Fibroblast of skin of back (primary cell): ENCODE measurements at regions not wholly inside any gene's neighbourhood (a gene's known extent, or its start where the extent isn't known, plus 50 kb on each side); places are given as distances from the start of the nearest gene placed in this dataset.

Experiments
- DNase-seq: peaks from one replicate; pipeline ENCODE4 v3.0.0-alpha.2; 2013

DNA sequence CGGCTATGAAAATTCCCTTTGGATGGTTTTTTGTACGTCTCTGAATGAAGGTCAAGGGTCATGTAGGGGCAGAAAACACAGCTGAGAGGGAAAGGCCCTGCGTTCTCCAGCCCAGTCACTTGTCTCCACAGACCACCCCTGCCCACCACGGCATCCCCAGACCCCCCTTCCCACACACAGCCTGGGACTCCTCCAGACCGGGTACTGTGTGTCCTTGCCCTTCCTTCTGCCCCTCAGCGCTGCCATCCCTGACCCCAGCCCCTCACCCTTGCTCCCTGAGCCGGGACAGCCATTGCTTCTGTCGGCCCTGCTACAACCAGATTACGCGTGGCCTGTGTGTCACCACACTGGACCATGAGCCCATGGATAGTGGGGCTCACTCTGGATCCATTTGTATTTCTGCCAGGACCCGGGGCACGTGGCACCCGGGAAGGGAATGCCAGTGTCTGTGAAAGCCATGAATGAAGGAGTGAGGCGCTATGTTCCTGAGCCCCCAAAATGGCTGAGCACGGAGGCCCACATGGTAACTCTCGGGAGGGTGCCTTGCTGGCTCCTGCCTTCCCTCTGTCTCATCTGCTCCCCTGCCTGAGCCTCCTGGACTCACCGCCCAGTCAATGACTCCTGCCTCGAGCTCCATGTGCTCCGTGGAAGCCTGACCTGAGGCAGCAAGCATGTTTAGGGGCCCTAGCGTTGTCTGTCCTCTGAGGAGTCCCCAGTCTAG is 139.1 kb upstream of the FOXF1 start:
- no peak for DNase-seq

DNA sequence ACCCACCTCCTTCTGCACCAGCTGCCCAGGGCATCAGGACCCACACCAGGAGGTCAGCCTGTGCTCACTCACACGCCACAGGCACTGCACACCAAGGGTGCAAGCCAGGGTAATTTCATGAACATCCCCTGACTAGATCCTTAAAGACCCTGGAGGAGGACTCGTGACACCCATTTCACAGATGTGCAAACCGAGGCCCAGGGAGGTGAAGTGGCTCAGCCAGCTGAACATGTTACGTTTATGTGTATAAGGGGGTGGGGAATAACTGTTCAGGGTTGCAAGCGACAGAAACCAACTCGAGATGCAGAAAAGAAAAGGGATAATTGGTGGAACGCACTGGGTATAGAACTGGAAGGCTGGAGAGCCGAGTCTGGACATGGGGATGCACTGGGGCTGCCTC is 138.1 kb upstream of the FOXF1 start:
- no peak for DNase-seq

DNA sequence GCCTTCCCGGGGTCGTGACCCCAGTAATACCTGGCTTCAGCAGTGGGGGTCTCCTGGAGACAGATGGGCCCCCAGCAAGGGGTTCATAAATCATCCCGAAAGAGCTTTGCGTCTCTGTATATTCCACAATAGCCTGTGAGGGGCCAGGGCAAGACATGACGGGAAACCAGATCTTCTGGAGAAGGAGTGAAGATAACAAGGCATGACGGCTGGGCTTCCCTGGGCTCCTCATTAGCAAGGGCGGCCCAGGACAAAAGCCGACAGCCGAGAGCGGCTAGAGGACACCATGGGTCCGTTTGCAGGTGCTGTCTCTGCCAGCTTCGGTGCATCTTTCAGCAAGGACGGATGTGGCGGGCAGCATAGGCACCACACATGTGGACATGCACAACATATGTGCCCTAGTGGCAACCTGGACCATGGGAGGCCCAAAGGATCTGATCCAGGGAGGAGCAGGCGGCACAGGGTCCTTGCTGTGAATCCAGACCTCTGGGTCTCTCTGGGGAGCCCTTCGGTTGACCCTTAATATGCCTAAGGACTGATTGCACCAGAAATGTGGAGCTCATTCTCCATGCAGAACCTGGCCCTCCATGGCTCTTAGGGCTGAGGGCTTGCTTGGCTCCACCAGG is 136.9 kb upstream of the FOXF1 start:
- DNase-seq = no peak

DNA sequence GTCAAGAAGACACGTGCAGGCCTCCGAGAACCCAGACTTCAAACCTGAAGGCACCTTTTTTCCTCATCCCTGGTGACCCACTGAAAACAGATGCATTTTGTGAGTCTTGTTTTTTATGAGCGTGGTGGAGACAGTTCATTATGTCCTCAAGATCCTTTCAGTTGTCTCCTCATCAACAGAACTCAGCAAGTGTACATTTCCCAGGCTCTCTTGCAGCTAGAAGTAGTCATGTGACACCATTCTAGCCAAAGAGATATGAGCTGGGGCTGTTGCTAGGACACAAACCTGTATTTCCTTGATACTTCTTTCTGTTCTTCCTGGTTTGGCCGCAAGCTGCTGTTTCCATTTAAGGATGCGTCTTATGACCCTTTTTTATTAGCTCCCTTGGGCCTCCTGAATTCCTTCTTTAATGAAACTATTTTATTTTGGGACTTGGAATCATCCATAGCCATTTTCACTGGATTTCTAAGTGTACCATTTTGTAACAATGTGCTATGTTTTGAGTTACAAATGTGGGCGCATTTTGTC is 135.7 kb upstream of the FOXF1 start:
- DNase-seq = no peak

DNA sequence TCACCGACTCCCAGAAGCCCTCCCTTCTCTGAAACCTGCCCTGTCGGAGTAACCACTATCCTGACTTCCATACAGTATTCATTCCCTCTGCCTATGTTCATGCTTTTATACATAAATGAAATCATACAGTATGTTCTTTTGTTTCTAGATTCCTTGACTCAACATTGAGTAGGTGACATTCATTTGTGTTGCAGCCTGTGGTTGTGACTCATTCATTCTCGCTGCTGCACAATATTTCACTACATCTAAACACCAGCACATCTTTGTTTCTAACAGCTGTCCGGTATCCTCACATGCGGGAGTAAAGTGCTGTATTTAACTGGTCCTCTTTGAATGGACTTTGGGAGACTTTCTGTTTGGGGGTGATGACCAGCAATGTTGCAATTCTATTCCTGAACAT is 135.0 kb upstream of the FOXF1 start:
- DNase-seq = peak; percentile 67

DNA sequence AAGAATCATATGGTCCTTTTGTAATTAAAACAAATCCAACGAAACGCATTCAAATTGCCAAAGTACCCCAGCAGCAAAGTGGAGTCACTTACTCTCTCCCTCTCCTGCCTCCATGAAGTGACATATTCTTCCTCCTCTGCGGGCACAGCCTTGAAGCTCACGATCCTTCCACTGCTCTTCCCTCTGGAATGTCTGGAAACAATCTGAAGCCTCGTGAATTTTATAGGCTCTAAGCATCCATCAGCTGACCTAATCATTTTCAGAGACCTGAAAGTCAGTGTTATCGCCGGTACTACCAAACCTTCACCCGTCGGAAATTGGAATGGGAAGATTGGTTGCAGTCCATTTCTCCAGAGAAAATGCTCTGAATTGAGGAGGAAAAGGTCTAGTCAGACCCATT is 134.5 kb upstream of the FOXF1 start:
- DNase-seq = no peak

DNA sequence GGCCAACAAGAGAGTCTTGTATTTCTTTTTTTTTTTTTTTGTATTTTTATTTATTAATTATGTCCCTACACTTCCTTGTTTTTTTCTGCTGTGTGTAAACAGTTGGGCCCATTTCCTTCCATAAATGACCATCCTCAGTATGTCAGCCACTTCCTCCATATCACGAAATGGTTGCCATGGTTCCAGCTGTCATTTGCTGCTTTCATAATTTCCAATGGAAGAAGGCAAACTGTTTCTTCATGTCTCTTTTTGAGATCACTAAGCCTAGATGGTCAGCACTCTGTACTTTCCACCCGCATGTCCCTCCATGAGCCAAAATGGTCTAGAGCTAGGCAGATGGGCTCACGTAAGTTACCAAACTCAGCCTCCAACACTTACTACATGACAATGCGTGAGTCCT is 133.5 kb upstream of the FOXF1 start:
- DNase-seq = no peak

DNA sequence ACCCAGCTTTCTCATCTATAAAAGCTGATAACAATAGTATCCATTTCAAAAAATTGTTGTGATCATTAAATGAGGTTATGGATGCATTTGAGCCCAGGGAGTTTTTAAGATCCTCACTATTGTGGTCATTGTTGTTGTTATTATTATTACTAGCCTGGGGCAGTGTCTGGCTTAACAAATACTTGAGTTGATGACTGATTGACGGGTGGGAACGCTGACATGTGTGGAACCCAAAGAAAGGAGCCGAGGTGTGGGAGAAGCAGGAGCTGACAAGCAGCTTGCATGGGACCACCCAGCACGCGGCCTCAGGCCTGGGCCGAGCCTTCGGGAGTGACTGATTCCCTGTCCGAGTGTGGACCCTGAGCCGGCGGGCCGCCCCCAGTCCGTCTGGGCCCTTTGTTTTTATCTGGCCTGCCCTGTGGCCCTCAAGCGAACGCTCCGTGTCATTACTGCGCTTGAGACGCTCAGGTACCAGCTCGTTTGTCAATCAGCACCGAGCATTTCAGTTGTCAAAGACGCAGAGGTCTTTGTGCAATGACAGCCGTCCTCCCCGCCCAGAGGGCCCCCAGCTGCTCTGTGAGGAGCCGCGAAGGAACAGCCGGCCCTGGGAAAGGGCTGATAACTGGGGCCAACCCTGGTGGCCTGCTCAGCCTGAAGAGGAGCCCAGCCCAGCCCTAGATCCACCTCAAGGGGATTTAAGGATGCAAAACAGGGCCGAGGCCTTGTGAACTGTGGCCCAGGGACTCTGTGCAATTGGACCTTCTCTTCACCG is 132.9 kb upstream of the FOXF1 start:
- DNase-seq = no peak

DNA sequence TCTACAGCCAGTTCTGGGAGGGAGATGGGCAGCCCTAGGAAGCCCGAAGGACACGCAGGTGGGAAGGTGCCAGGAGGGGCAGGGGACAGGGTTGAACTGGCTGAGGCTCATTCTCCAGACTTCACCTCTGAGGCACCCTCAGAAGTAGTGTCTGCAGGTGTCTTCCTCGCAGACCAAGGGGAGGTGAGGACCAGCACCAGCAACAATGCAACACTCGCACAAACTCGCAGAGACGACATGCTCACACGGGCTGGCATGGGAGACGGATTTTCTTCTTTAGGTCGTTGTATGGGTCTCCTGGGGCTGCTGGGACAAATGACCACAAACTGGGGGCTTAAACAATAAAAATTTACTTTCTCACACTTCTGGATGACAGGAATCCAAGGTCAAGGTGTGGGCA is 132.2 kb upstream of the FOXF1 start:
- no peak for DNase-seq

DNA sequence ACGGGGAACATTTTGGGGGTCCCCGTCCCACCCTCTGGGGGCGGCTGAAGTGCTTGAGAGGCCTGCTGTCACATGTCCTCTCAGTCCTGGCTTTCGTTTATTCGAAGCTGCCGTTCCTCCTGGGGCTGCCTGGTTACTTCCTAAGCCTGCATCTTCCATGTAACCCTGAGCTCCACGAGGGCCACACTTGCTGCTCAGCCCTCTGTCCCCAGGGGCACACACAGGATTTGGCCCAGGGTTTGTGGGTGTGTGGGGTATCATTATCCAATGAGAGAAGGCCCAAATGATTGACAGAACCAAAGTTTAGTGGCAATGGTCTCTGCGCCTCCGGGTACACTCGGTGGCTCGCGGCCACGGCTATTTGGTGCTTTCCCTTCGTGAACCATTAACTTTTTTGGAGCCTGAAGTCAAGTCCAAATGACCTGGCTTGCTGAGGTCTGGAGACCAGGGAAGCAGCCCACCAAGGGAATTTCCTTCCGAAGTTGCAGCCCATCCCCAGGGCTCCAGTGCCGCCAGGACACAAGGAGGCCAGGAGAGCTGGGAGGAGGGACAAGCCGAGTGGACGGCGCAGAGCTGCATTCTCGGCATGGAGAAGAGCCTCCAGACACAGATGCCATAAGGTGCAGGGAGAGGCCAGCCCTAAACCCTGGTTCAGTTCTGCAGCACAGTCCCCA is 131.4 kb upstream of the FOXF1 start:
- no peak for DNase-seq

DNA sequence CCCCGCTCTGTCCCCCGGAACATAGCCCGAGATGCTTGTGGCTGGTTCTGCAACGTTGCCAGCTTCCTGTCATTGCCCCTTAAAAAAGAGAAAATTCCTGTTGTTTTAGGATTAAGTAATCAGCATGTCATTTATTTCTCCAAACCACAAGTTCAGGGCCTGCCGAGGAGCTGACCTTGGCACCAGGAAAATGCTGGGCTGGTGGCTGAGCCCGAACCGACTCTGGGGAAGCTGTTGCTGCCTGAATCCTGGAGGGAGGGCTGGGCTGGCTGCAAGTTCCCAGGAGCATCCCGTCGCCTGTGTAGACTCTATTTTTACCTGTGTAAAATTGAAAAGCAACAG is 130.9 kb upstream of the FOXF1 start:
- peak; percentile 50 for DNase-seq

DNA sequence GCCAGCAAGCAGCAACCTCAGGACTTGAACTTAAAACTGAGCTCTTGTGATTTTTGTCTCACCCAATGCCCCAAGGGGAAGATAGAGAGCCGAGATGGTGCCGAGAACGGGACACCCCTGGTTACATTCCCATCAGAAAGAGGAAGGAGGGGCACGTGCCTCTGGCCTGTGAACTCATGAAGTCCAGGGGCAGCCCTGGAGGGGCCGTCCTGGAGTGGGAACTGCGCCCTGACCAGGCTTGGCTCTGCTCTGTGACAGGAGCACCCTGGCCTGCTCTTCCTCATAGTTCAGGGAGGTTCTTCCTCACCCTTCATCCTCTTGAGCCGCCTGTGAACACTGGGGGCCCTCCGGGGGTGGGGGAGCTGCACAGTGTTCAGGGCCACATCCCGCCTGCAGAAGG is 130.3 kb upstream of the FOXF1 start:
- no peak for DNase-seq

DNA sequence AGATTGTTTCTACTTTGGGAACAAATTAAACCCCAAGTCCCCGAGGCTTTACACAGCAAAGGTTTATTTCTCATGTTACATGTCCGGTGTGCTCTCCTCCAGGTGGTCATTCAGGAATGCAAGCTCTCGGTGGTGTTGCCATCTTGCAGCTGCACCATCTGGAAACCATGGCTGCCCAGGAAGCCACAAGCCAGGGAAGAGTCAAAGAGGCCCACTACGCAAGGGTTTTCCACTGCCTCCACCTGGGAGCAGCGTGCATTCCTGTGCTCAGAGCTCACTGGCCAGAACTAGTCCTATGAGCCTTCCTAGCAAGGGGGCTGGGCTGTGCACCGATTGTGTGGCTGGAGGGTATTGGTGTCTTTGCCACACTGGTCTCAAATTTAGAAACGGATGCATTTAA is 128.8 kb upstream of the FOXF1 start:
- no peak for DNase-seq

DNA sequence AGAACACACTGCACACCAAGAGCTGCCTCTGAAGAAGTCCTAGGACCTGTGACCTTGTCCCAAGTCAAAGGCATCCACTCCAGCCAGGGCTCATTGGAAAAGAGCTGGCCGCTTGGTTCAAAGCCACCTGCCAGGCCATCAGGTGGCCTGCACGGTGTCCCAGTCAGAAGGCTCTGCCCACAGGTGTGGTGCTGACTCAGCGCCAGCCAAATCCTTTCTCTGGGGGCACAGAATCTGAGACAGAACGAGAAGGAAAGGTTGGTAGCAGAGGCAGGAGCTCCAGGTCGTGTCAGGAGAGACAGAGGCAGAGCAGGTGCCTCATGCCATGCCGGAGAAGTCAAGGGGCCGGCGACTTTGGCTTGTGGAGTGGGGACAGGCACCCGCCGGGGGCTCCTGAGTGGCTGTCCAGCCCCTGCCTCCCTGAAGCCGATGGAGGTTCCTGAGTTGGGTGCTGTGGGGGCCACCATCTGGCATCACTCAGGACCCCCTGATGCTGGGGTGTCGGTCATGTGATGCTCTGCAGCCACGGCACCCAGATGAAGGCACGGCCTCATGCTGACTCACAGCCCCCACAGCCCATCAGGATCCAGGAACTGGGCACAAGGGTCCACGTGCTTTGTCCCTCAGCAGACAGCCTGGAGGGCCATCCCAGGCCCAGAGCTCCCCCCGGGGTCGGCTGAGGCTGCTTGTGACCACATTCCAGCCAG is 128.1 kb upstream of the FOXF1 start:
- DNase-seq = no peak

DNA sequence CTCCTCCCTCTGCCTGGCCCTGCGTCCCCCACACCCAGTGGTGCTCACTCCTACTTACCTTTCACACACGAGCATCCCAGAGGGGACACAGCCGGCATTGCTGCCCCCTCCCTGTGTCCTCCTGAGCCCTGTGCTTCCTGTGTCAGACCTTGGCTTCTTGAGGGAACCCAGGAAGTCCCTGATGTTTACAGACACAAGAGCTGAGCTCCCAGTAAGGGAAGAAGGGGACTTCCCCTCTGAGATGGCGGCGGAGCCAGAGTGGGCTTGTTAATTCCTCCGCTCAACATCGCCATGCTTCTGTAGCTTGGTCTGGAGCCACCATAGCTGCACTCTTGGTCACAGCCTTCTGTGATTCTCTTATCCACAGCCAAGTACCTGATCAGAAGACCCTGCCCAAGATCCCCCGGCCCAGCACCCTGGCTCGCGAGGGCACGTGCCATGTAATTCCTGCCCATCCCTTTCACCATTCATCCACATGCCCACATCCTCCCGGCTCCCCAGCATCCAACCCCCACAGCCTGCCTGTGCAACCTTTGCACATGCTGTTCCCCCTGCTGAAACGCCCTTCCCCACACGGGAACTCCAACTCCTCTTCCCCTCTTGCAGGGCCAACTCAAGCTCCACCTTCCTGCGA is 127.4 kb upstream of the FOXF1 start:
- no peak for DNase-seq

DNA sequence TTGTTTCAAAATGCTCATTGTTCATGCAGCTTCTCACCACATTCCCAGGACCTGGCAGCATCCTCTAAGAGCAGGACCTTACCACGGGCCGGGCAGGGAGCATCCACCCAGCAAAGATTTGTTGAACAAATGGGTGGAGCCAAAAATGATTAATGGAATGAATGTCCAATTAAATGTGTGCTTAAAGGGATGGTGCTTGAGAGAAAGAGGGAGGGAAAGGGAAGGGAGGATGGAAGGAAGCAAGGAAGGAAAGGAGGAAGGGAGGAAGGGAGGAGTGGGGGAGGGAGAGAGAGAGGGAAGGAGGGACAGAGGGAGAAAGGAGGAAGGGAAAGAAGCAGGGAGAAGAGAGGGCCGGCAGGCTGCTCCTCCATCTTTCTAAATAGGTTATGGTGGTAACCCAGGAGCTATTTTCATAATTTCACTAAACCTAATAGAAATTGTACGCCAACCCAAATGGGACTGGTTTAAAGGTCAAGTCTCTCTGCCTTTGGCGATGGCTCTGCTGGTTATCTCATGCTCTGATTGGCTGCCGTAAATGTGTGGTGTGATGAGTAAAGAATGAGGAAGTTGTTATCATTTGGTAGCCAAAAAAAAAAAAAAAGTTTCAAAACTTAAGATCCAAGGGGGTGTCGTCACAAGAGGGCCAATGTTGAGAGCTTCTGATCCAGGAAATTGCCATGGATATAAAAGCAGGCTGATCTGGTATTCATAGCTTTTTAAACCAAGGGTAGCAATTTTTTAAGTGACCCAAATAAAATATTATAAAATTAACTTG is 126.7 kb upstream of the FOXF1 start:
- peak; percentile 55 for DNase-seq

DNA sequence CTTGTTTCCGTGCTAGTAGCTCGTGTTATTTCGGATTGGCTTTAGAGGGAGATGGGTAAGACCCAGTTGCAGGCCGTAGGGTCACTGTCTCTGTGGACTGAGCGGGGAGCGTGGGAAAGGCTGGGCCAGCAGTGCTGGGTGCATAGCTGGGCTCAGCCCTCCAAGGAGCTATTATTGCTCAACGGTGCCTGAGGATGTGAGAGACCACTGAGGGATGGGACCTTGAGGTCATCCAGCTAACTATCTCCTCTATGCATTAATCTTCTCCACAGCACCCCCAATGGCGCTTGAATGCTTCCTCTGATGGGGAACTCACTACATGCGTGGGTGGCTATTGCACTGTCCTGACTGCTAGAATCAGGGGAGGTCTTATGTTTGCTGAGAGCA is 126.1 kb upstream of the FOXF1 start:
- no peak for DNase-seq

DNA sequence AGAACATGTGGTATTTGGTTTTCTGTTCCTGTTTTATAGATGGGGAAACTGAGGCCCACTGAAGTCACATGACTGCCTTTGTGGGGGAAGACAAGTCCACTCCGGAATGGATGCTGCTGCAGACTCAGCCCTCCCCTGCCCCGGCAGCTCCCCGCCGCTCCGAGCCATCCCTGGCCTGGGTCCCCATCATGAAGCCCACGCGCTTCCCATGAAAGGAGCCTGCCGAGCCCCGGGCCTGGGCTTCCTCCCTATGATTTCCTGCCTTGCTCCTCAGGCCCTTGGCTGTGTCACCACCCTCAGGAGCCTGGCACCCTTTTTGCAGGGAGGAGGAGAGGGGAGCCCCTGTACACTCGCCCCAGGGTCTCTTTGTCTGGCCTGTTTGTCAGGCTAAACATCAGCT is 125.3 kb upstream of the FOXF1 start:
- no peak for DNase-seq

DNA sequence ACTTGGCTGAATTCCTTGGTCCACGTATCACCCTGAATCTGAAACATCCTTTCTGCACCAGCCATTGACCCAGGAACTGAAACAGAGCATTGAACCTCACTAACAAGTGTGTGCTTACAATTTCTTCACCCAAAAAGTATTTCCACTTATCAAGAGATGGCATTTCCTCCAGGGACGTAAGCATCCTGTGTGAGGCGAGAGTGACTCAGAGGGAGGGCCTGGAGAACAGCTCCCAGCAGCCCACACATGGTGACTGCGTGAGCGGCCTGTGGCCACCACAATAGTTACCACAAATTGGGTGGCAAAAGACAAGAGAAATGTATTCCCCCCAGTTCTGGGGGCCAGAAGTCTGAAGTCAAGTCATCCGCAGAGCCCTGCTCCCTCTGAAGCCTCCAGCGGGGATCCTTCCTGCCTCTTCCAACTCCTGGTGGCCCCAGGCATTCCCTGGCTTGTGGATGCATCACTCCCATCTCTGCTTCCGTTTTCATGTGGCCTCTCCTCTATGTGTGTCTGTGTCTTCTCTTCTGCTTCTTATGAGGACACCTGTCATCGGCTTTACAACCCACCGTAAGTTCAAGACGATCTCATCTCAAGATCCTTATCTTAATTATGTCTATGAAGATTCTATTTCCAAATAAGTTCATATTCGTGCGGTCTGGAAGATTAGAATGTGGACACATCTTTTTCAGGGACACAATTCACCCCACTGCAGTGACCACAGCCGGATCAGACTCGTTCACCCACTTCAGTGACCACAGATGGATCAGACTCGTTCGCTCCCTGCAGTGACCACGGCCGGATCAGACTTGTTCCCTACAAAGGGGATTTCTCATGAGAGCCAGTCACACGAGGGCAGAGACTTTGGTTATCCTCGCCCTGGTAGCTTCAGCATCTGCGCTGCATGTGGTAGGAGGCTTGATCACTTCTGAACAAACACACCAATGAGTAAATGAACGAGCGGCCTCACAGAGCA is 122.6 kb upstream of the FOXF1 start:
- peak; percentile 97 for DNase-seq

DNA sequence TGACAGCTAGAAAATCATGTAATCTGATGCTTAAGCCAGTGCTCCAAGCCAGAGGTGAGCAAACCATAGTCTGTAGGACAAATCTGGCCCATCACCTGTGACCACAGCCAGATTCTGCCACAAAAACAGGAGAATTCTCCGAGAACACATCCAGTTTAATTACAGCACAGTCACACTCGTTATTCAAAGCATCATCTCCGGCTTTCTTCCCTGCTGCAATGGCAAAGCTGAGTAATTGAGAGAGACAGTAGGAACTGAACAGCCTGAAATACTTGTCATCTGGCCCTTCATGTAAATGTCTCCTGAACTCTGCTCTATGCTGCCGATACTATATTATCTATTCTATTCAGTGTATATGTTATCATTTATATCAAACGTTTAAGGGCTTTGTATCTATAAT is 121.4 kb upstream of the FOXF1 start:
- DNase-seq = no peak
